Fibroblast of villous mesenchyme (primary cell): ENCODE measurements at regions not wholly inside any gene's neighbourhood (a gene's known extent, or its start where the extent isn't known, plus 50 kb on each side); places are given as distances from the start of the nearest gene placed in this dataset.
"Not testable (repeated sequence)": the region's sequence is repeated elsewhere in the genome, so short reads cannot be mapped to it uniquely, and the experiment has no call there.

ENCODE experiments used
- DNase-seq: peaks from one replicate; pipeline ENCODE4 v3.0.0-alpha.2; 2010; ENCODE audit warnings: low read depth
- H3K4me3 ChIP-seq: 2 replicates; pipeline ENCODE4 v1.5.1; 2011; ENCODE audit warnings: low read depth, mild to moderate bottlenecking, low read length
- CTCF ChIP-seq: IDR thresholded peaks from 2 replicates; pipeline ENCODE4 v1.5.1; 2012; ENCODE audit warnings: low read depth, mild to moderate bottlenecking, low read length; ENCODE audit not compliant: insufficient read depth

- DNase-seq: no peak
- TF ChIP-seq CTCF: no peak
Measured at GRCh38 chrX:16347968-16348670, 180.8 kb downstream of the MAGEB17 start.

GRCh38 chrX:16357902-16358301 is 190.6 kb downstream of the MAGEB17 start:
- no peak for TF ChIP-seq CTCF
- H3K4me3 ChIP-seq: no peak overlapping the region
- DNase-seq: no peak

More at GRCh38 chrX:16347968-16348670, 180.8 kb downstream of the MAGEB17 start:
- no peak overlapping the region for H3K4me3 ChIP-seq

- not testable (repeated sequence) for H3K4me3 ChIP-seq, DNase-seq
Measured at GRCh38 chrX:16360056-16360455, 192.8 kb downstream of the MAGEB17 start.

- no peak for TF ChIP-seq CTCF
- no peak for DNase-seq
- H3K4me3 ChIP-seq: no peak overlapping the region
Measured at GRCh38 chrX:16368696-16369095, 201.4 kb downstream of the MAGEB17 start.

- DNase-seq: no peak
- no peak for TF ChIP-seq CTCF
- H3K4me3 ChIP-seq: no peak overlapping the region
Measured at GRCh38 chrX:16376056-16376455, 208.8 kb downstream of the MAGEB17 start.

GRCh38 chrX:16386126-16386525 is 218.8 kb downstream of the MAGEB17 start:
- no peak for TF ChIP-seq CTCF
- H3K4me3 ChIP-seq: no peak overlapping the region
- no peak for DNase-seq

- DNase-seq: no peak
- TF ChIP-seq CTCF: no peak
- H3K4me3 ChIP-seq: no peak overlapping the region
Measured at GRCh38 chrX:16392597-16392996, 225.3 kb downstream of the MAGEB17 start.
